H1 (cell line): ENCODE measurements at regions not wholly inside any gene's neighbourhood (a gene's known extent, or its start where the extent isn't known, plus 50 kb on each side); places are given as distances from the start of the nearest gene placed in this dataset.

Source experiments
- CTCF ChIA-PET: fragments of 300-600 bp; sonication (Branson Sonifier 250); formaldehyde crosslinking; loops from one replicate; lab custom pipeline; 2021; ENCODE audit not compliant: partially characterized antibody; lab: Charles Lee
- POLR2A ChIA-PET: fragments of 300-600 bp; sonication (Branson Sonifier 250); formaldehyde crosslinking; loops from one replicate; lab custom pipeline; 2021; ENCODE audit warnings: inconsistent platforms; ENCODE audit not compliant: partially characterized antibody; lab: Charles Lee
- DNase-seq, 2 experiments: peaks; one replicate each; pipeline versions ENCODE4 v3.0.0 to v3.0.0-alpha.2; 2010 to 2022; ENCODE audit warnings: low spot score in 2 of 2, low read depth in 1 of 2, mixed read lengths in 1 of 2
- FAIRE-seq: peaks from 2 replicates; lab custom pipeline; 2011; peaks lifted over from hg19 to GRCh38; lab: Jason Lieb, UNC
- H2AFZ ChIP-seq: 2 replicates; pipeline ENCODE4 v1.8.1; 2012; ENCODE audit warnings: low read length, inconsistent platforms
- H2AK5ac ChIP-seq: 2 replicates; pipeline ENCODE4 v1.6.1; 2013; ENCODE audit warnings: low read depth, low read length
- H2BK120ac ChIP-seq: replicated peaks from 2 replicates; pipeline ENCODE3; 2013; ENCODE audit warnings: low read depth, low read length, inconsistent platforms
- H2BK12ac ChIP-seq: 2 replicates; pipeline ENCODE4 v1.6.1; 2013; ENCODE audit warnings: low read depth, low read length
- H2BK15ac ChIP-seq: 2 replicates; pipeline ENCODE4 v1.6.1; 2013; ENCODE audit warnings: low read length
- H2BK20ac ChIP-seq: 2 replicates; pipeline ENCODE4 v1.6.1; 2013; ENCODE audit warnings: low read length
- H2BK5ac ChIP-seq: 2 replicates; pipeline ENCODE4 v1.6.1; 2013; ENCODE audit warnings: low read depth, low read length
- H3K14ac ChIP-seq: 2 replicates; pipeline ENCODE4 v1.6.1; 2013; ENCODE audit warnings: inconsistent platforms; ENCODE audit not compliant: insufficient read length
- H3K18ac ChIP-seq: 2 replicates; pipeline ENCODE4 v1.6.1; 2013; ENCODE audit warnings: low read length; ENCODE audit errors: extremely low read depth
- H3K23ac ChIP-seq: 2 replicates; pipeline ENCODE4 v1.6.1; 2013; ENCODE audit warnings: inconsistent platforms; ENCODE audit not compliant: insufficient read length
- H3K23me2 ChIP-seq: 2 replicates; pipeline ENCODE4 v1.6.1; 2013; ENCODE audit warnings: low read depth, low read length
- H3K27ac ChIP-seq: 2 replicates; pipeline ENCODE4 v1.6.1; 2011; ENCODE audit warnings: low read depth, low read length, inconsistent platforms
- H3K27me3 ChIP-seq, 4 experiments: replicated peaks in 1 of 4; 1 replicate in 1 of 4; 2 replicates in 3 of 4; pipeline versions ENCODE4 v1.6.1 to v1.8.1; 2011 to 2013; ENCODE audit warnings: low read length in 3 of 4, mild to moderate bottlenecking in 3 of 4, inconsistent platforms in 2 of 4, mixed read lengths in 2 of 4, moderate library complexity in 1 of 4; ENCODE audit not compliant: control insufficient read depth in 3 of 4, insufficient read depth in 3 of 4; ENCODE audit errors: extremely low read depth in 1 of 4
- H3K36me3 ChIP-seq, 4 experiments: 2 replicates each; pipeline versions ENCODE4 v1.6.1 to v1.8.1; 2011 to 2013; ENCODE audit warnings: mild to moderate bottlenecking in 4 of 4, low read length in 3 of 4, moderate library complexity in 2 of 4, control low read depth in 1 of 4, inconsistent platforms in 1 of 4; ENCODE audit not compliant: insufficient read depth in 4 of 4, control insufficient read depth in 2 of 4
- H3K4ac ChIP-seq: replicated peaks from 2 replicates; pipeline ENCODE3; 2013; ENCODE audit warnings: low read length, low read depth, mixed read lengths, inconsistent platforms; ENCODE audit not compliant: insufficient read length
- H3K4me1 ChIP-seq, 4 experiments: replicated peaks in 1 of 4; 1 replicate in 1 of 4; 2 replicates in 3 of 4; pipeline versions ENCODE4 v1.6.1 to v1.8.1; 2011 to 2013; ENCODE audit warnings: low read length in 3 of 4, inconsistent platforms in 2 of 4, mixed read lengths in 1 of 4; ENCODE audit not compliant: insufficient read depth in 4 of 4, control insufficient read depth in 3 of 4
- H3K4me2 ChIP-seq, 2 experiments: 2 replicates each; pipeline versions ENCODE4 v1.6.1 to v1.8.1; 2011 to 2013; ENCODE audit warnings: low read depth in 2 of 2, low read length in 2 of 2, control low read depth in 1 of 2, inconsistent platforms in 1 of 2, mild to moderate bottlenecking in 1 of 2; ENCODE audit not compliant: insufficient read depth in 1 of 2
- H3K4me3 ChIP-seq, 4 experiments: fragments of 200-600, 300-600 bp in 1 of 4; sonication (generic), shearing (Covaris generic), sonication (Bioruptor Twin) in 1 of 4; 2 replicates each; pipeline versions ENCODE4 v1.5.1 to v1.8.1; 2011 to 2016; ENCODE audit warnings: low read length in 4 of 4, low read depth in 3 of 4, control low read depth in 2 of 4, inconsistent platforms in 2 of 4, mild to moderate bottlenecking in 2 of 4, mixed read lengths in 1 of 4, moderate library complexity in 1 of 4; ENCODE audit not compliant: insufficient read depth in 2 of 4; ENCODE audit errors: extremely low read depth in 1 of 4
- H3K56ac ChIP-seq: replicated peaks from 2 replicates; pipeline ENCODE3; 2013; ENCODE audit warnings: low read depth, mild to moderate bottlenecking, mixed read lengths, low read length, inconsistent platforms; ENCODE audit not compliant: insufficient read length
- H3K79me1 ChIP-seq: 2 replicates; pipeline ENCODE4 v1.6.1; 2013; ENCODE audit warnings: low read depth, low read length, control low read depth
- H3K79me2 ChIP-seq, 2 experiments: 2 replicates each; pipeline versions ENCODE4 v1.6.1 to v1.8.1; 2012 to 2013; ENCODE audit warnings: low read length in 2 of 2, mild to moderate bottlenecking in 2 of 2, inconsistent platforms in 1 of 2; ENCODE audit not compliant: insufficient read depth in 2 of 2, control insufficient read depth in 1 of 2
- H3K9ac ChIP-seq, 4 experiments: replicated peaks in 1 of 4; 1 replicate in 1 of 4; 2 replicates in 3 of 4; pipeline versions ENCODE4 v1.6.1 to v1.8.1; 2011 to 2013; ENCODE audit warnings: low read depth in 3 of 4, low read length in 3 of 4, control low read depth in 2 of 4, mild to moderate bottlenecking in 2 of 4, moderate library complexity in 2 of 4, inconsistent platforms in 1 of 4; ENCODE audit errors: extremely low read depth in 1 of 4
- H3K9me3 ChIP-seq, 2 experiments: 2 replicates each; pipeline versions ENCODE4 v1.6.1 to v1.8.1; 2012 to 2013; ENCODE audit warnings: mild to moderate bottlenecking in 2 of 2, moderate library complexity in 2 of 2, control low read depth in 1 of 2, inconsistent platforms in 1 of 2, low read depth in 1 of 2, low read length in 1 of 2, mixed read lengths in 1 of 2; ENCODE audit not compliant: insufficient read depth in 2 of 2
- H4K20me1 ChIP-seq, 2 experiments: replicated peaks in 1 of 2; 2 replicates each; pipeline versions ENCODE3 to v1.8.1; 2011 to 2013; ENCODE audit warnings: inconsistent platforms in 2 of 2, low read length in 2 of 2, mild to moderate bottlenecking in 1 of 2; ENCODE audit not compliant: insufficient read depth in 2 of 2, control insufficient read depth in 1 of 2
- H4K5ac ChIP-seq: 2 replicates; pipeline ENCODE4 v1.6.1; 2013; ENCODE audit warnings: low read length, low read depth, mixed read lengths, inconsistent platforms; ENCODE audit not compliant: insufficient read length
- H4K8ac ChIP-seq: 2 replicates; pipeline ENCODE4 v1.8.0; 2013; ENCODE audit warnings: mild to moderate bottlenecking, moderate library complexity, low read length, inconsistent platforms; ENCODE audit not compliant: insufficient read depth; ENCODE audit errors: extremely low read depth
- H4K91ac ChIP-seq: replicated peaks from 2 replicates; pipeline ENCODE3; 2013; ENCODE audit warnings: low read length, mixed read lengths, inconsistent platforms; ENCODE audit not compliant: insufficient read length
- SIX5 ChIP-seq: IDR thresholded peaks from 2 replicates; pipeline ENCODE4 v1.6.1; 2011; ENCODE audit warnings: mild to moderate bottlenecking, low read depth, low read length
- WGBS, 2 experiments: shearing (Covaris generic) in 1 of 2; methylation state at CpG; one replicate each; pipeline versions ENCODE4 v1.1.6 to v1.1.7; 2013 to 2015; ENCODE audit warnings: low lambda C conversion rate in 2 of 2, mixed read lengths in 2 of 2, inconsistent platforms in 1 of 2, low coverage in 1 of 2, missing lambda C conversion rate in 1 of 2; ENCODE audit not compliant: insufficient replicate concordance in 2 of 2, insufficient coverage in 1 of 2, insufficient read length in 1 of 2; ENCODE audit errors: extremely low coverage in 1 of 2, missing lambda C conversion rate in 1 of 2; 5-methylcytosine and 5-hydroxymethylcytosine counted together
- TF ChIP-seq, protein P1 (sequence below): IDR thresholded peaks from 2 replicates; pipeline ENCODE4 v1.6.1; 2011; ENCODE audit warnings: low read depth, mild to moderate bottlenecking, low read length; ENCODE audit not compliant: insufficient read depth

DNA sequence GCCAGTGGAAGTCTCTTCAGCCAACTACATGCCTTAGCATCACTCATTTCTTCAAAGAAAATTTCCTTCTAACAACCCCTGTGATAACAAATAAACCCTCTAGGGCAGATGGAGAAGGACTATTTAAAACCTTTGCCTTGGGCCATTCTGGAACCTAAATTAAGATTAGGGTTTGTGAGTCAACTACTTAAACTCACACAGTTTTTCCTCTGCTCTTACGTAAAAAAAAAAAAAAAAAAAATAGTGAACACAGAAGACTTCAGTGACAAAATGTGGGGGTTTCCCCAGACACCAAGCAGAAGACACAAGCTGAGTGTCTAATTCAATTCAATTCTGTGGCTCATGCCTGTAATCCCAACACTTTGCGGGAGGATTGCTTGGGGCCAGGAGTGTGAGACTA is 65.8 kb upstream of the ERCC6L2 start:
- H3K4ac ChIP-seq, result no peak overlapping the region
- no peak overlapping the region for H2BK120ac ChIP-seq
- no peak overlapping the region for H3K56ac ChIP-seq
- POLR2A ChIA-PET, result interaction anchor here (1.3 kb wide), 1 partner anchor 57 kb away, joined by 3 read pairs; no protein-coding TSS in a partner anchor
- H3K27ac ChIP-seq, result no peak overlapping the region
- H3K79me1 ChIP-seq, result no peaks in the 10 kb centered on the region
- TF ChIP-seq, protein P1, sequence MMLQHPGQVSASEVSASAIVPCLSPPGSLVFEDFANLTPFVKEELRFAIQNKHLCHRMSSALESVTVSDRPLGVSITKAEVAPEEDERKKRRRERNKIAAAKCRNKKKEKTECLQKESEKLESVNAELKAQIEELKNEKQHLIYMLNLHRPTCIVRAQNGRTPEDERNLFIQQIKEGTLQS, result no peak
- no peak for TF ChIP-seq SIX5
- no peak overlapping the region for H2BK20ac ChIP-seq
- DNase-seq (no peak), FAIRE-seq (no peak)
- no peak overlapping the region for H3K9ac ChIP-seq
- H4K91ac ChIP-seq, result no peak overlapping the region
- H4K5ac ChIP-seq, result no peak overlapping the region
- no peaks in the 10 kb centered on the region for H3K23me2 ChIP-seq
- H3K14ac ChIP-seq, result no peak overlapping the region
- no peak overlapping the region for H2AFZ ChIP-seq
- no peak overlapping the region for H2BK5ac ChIP-seq
- H3K4me1 ChIP-seq, result no peaks in the 10 kb centered on the region; a peak in 1 of 7 replicates
- no peaks in the 10 kb centered on the region for H3K79me2 ChIP-seq
- H3K4me3 ChIP-seq, result no peak overlapping the region
- CTCF ChIA-PET, result interaction anchor here (0.5 to 0.6 kb wide), 2 partner anchors 401 to 1493 kb away, joined by 3 read pairs; no protein-coding TSS in a partner anchor
- H3K36me3 ChIP-seq, result no peaks in the 10 kb centered on the region
- H3K27me3 ChIP-seq, result no peaks in the 10 kb centered on the region
- H3K18ac ChIP-seq, result no peak overlapping the region
- H2BK15ac ChIP-seq, result no peak overlapping the region
- H4K20me1 ChIP-seq, result no peaks in the 10 kb centered on the region
- H3K23ac ChIP-seq, result no peak overlapping the region
- H3K9me3 ChIP-seq, result no peaks in the 10 kb centered on the region
- H2AK5ac ChIP-seq, result no peak overlapping the region
- H2BK12ac ChIP-seq, result no peak overlapping the region
- H3K4me2 ChIP-seq, result no peak overlapping the region
- no peak overlapping the region for H4K8ac ChIP-seq
- WGBS, 2 experiments, result 97% methylated on average over 2 of the region's 2 CpGs; no CpG with 5 or more reads in 1 of the 2 experiments
